ENCODE measurements at regions not wholly inside any gene's neighbourhood (a gene's known extent, or its start where the extent isn't known, plus 50 kb on each side); places are given as distances from the start of the nearest gene placed in this dataset.

- no peaks in the 10 kb centered on the region for H3K36me3 ChIP-seq (replicated peaks in 1 of 2)
- no peak for DNase-seq
- no peaks in the 10 kb centered on the region for H3K9me3 ChIP-seq (replicated peaks in 1 of 3)
- H3K27me3 ChIP-seq = no peaks in the 10 kb centered on the region
- TF ChIP-seq CTCF (IDR thresholded peaks at IDR 0.05) (no peak), POLR2A (IDR thresholded peaks at IDR 0.05) (no peak)
- no peaks in the 10 kb centered on the region for H3K4me1 ChIP-seq (replicated peaks in 1 of 2)
- no peak overlapping the region for H3K27ac ChIP-seq
- intact Hi-C loops (cut with DNase I) = no loop called here
- 87 to 96% (median 92%) methylated on average over 9 to 10 of the region's 10 CpGs for WGBS, 4 donors
- no peak overlapping the region for H3K4me3 ChIP-seq
These were observed 91.0 kb upstream of the LY86 start for GRCh38 chr6:6497541-6497940.

GRCh38 chr6:6497976-6498375 lies 90.5 kb upstream of the LY86 start:
- TF ChIP-seq POLR2A (IDR thresholded peaks at IDR 0.05) (no peak), CTCF (IDR thresholded peaks at IDR 0.05) (no peak)
- H3K4me1 ChIP-seq (replicated peaks in 1 of 2) = no peaks in the 10 kb centered on the region
- H3K9me3 ChIP-seq (replicated peaks in 1 of 3) = no peaks in the 10 kb centered on the region
- no peaks in the 10 kb centered on the region for H3K36me3 ChIP-seq (replicated peaks in 1 of 2)
- DNase-seq = no peak
- WGBS, 4 donors = 71 to 94% (median 85%) methylated on average over 1 of the region's 1 CpG
- H3K27ac ChIP-seq = no peak overlapping the region
- H3K4me3 ChIP-seq = no peak overlapping the region
- intact Hi-C loops (cut with DNase I) = no loop called here
- no peaks in the 10 kb centered on the region for H3K27me3 ChIP-seq

GRCh38 chr6:6503191-6503590 lies 85.3 kb upstream of the LY86 start:
- peak in 1 of 7 donors; percentile 13 for DNase-seq
- Histone ChIP-seq H3K9me3 (replicated peaks in 1 of 3) (no peaks in the 10 kb centered on the region), H3K27ac (peak overlapping the region in 1 of 5 donors; percentile 34), H3K27me3 (no peaks in the 10 kb centered on the region), H3K36me3 (replicated peaks in 1 of 2) (no peaks in the 10 kb centered on the region), H3K4me3 (no peak overlapping the region), H3K4me1 (replicated peaks in 1 of 2) (no peaks in the 10 kb centered on the region)
- intact Hi-C loops (cut with DNase I) = no loop called here
- TF ChIP-seq CTCF (IDR thresholded peaks at IDR 0.05) (no peak), POLR2A (IDR thresholded peaks at IDR 0.05) (no peak)
- 67 to 75% (median 72%) methylated on average over 7 of the region's 7 CpGs for WGBS, 4 donors

GRCh38 chr6:6505111-6505510 lies 83.4 kb upstream of the LY86 start:
- Histone ChIP-seq H3K27me3 (no peaks in the 10 kb centered on the region), H3K27ac (no peak overlapping the region), H3K36me3 (replicated peaks in 1 of 2) (no peaks in the 10 kb centered on the region), H3K9me3 (replicated peaks in 1 of 3) (no peaks in the 10 kb centered on the region), H3K4me3 (no peak overlapping the region), H3K4me1 (replicated peaks in 1 of 2) (no peaks in the 10 kb centered on the region)
- intact Hi-C loops (cut with DNase I) = no loop called here
- no peak for TF ChIP-seq CTCF (IDR thresholded peaks at IDR 0.05)
- TF ChIP-seq POLR2A (IDR thresholded peaks at IDR 0.05) = no peak
- 40 to 75% (median 65%) methylated on average over 3 of the region's 3 CpGs for WGBS, 4 donors
- DNase-seq = no peak
